HPDE6-E6E7 (cell line): ENCODE measurements at regions not wholly inside any gene's neighbourhood (a gene's known extent, or its start where the extent isn't known, plus 50 kb on each side); places are given as distances from the start of the nearest gene placed in this dataset.

ENCODE experiments used
- DNase-seq: peaks from one replicate; pipeline ENCODE4 v3.0.0; 2011; ENCODE audit warnings: missing footprints; ENCODE audit errors: extremely low spot score

- no peak for DNase-seq
Observed at GRCh38 chr15:35161694-35162093, 76.6 kb upstream of the NANOGP8 start.

- no peak for DNase-seq
Observed at GRCh38 chr15:35159170-35159569, 74.1 kb upstream of the NANOGP8 start.

GRCh38 chr15:35151782-35152181 is 66.7 kb upstream of the NANOGP8 start:
- DNase-seq = no peak

- no peak for DNase-seq
Observed at GRCh38 chr15:35151381-35151780, 66.3 kb upstream of the NANOGP8 start.

GRCh38 chr15:35150361-35150760 is 65.3 kb upstream of the NANOGP8 start:
- DNase-seq = no peak

GRCh38 chr15:35145336-35145735 is 60.2 kb upstream of the NANOGP8 start:
- DNase-seq = no peak

GRCh38 chr15:35142578-35142977 is 57.5 kb upstream of the NANOGP8 start:
- no peak for DNase-seq

- peak; percentile 12 for DNase-seq
Observed at GRCh38 chr15:35141743-35142471, 56.8 kb upstream of the NANOGP8 start.

- no peak for DNase-seq
Observed at GRCh38 chr15:35139822-35140221, 54.7 kb upstream of the NANOGP8 start.

- no peak for DNase-seq
Observed at GRCh38 chr15:35137190-35137574, 52.1 kb upstream of the NANOGP8 start.

- DNase-seq = no peak
Observed at GRCh38 chr15:35136321-35137189, 51.5 kb upstream of the NANOGP8 start.
